HT-29 (cell line): ENCODE measurements at regions not wholly inside any gene's neighbourhood (a gene's known extent, or its start where the extent isn't known, plus 50 kb on each side); places are given as distances from the start of the nearest gene placed in this dataset.
"Not testable (repeated sequence)": the region's sequence is repeated elsewhere in the genome, so short reads cannot be mapped to it uniquely, and the experiment has no call there.

Source experiments
- DNase-seq: peaks from one replicate; pipeline ENCODE4 v3.0.0-alpha.2; 2015; ENCODE audit warnings: low spot score

DNA sequence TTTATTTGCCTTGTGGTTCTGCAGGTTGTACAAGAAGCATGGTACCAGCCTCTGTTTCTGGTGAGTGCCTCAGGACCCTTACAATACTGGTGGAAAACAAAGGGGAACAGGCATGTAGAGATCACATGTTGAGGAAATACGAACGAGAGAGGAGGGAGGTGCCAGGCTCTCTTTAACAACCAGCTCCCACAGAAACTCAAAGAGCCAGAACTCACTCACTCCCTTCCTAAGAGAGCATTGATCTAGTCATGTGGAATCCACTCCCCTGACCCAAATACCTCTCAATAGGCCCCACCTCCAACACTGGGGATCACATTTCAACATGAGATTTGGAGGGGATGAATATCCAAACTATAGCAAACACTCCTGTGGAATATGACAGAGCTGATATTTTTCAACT lies 938.0 kb downstream of the GALC start:
- no peak for DNase-seq

GRCh38 chr14:87052646-87053225 lies 940.2 kb downstream of the GALC start:
- no peak for DNase-seq

DNA sequence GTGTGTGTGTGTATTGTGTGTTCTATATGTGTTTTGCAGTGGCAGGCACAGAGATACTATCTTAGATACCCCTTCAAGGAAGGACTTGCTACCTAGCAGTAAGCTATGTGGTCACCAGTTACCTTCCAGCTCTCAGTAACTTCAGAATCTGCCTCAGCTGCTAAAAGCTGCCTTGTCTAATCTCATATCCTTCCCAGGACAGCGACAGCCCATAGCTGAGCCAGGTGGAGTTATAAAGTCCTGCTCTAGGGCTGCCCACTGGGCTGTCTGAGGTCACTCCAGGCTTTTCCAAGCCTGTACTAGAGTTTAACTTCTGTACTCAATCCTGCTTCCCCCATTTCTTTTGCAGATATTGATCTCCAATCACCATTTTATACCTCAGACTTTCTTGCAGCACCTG lies 942.6 kb downstream of the GALC start:
- no peak for DNase-seq

GRCh38 chr14:87049950-87050349 lies 943.0 kb downstream of the GALC start:
- peak; percentile 39 for DNase-seq

- DNase-seq, result no peak
Observed at GRCh38 chr14:87046960-87047359, 946.0 kb downstream of the GALC start.

DNA sequence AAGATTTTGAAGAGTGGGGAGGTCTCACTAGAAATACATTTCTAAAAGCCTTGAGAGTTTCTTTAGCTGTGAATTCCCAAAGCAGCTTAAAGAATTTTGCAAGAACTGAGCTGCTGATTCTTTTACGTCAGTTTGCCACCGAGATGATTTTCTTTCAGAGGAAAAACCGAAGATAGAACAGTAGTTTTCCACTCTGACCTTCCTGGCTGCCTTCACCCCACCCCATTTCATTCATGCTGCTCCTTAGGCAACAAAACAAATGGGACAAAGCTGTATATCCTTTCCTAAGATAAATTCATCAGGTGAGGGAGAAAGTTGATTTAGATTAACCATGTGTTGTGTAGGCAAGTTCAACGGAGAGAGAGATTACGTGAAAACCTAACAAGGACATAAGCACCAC lies 947.0 kb downstream of the GALC start:
- no peak for DNase-seq

DNA sequence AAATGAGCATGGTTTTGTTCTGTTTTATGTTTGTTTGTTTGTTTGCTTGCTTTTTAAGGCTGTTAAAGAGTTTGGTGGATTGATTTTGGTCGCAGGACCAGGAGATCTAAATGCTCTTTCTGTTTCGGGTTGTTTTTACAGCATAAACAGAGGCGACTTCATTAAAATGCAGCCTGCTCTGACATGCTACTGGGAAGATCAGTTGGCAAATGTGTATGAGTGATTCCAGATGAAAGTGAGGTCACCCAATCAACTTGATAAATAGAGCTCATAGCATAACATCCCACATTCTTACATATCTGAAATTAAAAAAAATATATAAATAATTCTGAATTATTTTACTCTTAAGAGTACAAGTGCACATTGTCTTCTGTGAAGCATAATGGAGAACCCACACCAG lies 947.7 kb downstream of the GALC start:
- DNase-seq, result no peak

- no peak for DNase-seq
Observed at GRCh38 chr14:87044807-87045206, 948.2 kb downstream of the GALC start.

DNA sequence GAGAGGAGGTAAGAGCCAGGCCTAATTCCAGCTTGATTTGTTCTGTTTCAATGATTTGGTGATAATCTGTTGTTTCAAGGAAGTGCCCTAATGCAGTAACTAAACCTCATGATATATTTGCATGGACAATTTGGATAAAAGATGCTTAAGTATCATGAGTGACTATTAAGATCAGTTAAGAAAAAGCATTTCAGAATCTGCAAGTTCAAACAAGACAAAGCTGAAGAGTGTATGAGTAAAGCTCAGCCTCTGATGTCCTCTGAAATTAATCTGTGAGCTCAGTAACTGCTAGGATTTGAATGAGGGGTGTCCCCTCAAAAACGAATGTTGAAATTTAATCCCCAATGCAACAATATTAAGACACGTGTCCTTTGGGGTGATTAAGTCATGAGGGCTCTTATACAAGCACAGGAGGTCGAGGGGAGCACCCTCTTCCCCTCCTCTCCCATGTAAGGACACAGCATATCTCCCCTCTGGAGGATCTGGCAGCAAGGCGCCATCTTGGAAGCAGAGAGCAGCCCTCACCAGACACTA lies 949.2 kb downstream of the GALC start:
- no peak for DNase-seq

DNA sequence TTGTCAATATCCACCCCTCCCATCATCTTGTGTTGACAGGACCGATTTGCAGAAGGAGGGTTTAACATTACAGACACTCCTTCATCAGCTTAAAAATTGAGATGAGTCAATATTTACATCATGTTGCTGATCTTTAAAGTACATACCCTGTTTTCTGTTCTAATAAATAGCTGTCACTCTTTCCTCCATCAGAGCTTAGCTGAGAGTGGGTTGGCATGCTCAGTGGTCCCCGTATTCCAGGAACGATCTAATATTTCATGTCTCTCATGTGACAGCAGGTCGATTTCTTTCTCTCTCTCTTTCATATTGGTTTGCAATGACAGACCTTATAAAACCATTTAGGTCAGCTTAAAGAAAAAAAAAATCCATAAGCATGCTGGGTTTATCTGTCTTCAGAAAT lies 950.6 kb downstream of the GALC start:
- no peak for DNase-seq

DNA sequence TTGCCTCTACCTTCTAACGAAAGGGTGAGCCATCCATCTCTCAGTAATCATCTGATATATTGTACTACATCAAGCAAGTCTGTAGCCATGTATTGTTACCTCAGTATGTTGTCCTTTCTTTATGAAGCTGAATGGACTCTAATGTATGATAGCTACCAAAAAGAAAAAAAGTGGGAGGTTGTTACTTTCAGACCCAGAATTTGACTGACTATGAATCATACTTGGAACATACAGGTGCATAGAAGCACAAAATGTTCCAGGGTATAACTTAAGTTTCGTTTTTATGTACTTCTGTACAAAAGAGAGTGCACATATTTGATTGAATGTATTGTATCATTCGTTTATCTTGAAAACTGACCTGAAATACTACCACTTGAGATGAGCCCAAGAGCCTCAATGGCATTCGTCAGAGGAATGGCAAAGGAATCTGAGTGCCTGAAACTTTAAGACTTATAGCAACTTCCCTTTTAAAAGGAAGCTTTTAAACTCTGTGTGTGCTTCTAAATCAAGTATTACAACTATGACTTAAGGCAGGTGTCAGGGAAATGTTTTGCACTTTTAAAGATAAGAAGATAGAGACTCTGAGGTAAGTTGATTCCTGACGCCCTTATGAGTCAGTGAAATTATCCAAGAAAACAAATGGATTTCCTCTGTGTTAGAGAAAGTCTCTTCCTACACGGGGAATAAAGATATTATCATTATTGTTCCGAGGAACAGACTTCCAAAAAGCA lies 951.5 kb downstream of the GALC start:
- no peak for DNase-seq

- no peak for DNase-seq
Observed at GRCh38 chr14:87034680-87035079, 958.3 kb downstream of the GALC start.

- DNase-seq, result no peak
Observed at GRCh38 chr14:87030197-87030596, 962.8 kb downstream of the GALC start.

DNA sequence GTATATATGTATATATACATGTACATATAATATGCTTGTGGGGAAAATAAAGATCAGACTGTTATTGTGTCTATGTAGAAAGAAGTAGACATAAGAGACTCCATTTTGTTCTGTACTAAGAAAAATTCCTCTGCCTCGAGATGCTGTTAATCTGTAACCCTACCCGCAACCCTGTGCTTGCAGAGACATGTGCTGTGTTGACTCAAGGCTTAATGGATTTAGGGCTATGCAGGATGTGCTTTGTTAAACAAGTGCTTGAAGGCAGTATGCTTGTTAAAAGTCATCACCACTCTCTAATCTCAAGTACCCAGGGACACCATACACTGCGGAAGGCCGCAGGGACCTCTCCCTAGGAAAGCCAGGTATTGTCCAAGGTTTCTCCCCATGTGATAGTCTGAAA lies 972.9 kb downstream of the GALC start:
- not testable (repeated sequence) for DNase-seq

GRCh38 chr14:87018294-87018693 lies 974.7 kb downstream of the GALC start:
- DNase-seq, result no peak

DNA sequence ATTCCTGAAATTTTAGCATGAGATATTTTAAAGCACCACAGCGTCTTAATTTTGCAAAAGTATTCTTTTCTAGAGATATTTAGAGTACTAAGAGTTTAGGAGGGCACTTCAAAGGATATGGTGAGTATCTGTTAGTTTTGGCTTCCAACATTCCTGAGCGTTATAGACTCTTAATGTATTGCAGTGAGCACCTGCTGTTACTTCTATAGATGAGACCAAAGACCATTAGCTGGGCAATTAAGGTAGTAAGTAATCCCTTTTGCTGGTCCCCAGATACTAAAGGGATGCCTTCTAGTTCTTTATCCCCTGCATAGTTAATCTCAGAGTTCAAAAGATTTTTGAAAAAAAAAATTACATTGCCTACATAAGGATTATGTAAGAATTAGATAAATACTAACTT lies 975.6 kb downstream of the GALC start:
- no peak for DNase-seq

DNA sequence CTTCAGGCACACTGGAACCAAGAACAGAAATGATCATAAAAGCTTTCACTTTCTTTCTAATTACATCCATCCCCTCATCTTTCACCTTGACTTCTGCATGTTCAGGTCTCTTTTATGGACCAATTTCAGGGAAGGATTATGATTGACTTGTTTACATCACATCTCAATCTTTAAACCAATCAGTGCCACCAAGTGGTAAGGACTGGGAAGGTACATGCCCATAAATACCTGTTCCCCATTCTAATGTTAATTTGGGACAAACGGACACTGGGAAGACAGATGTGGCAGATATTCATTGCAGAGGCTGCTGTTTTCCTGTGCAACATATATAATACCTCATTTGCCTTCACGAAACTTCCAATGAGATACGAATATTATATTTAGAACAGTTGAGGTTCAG lies 978.1 kb downstream of the GALC start:
- DNase-seq, result peak; percentile 12

GRCh38 chr14:87013583-87013982 lies 979.4 kb downstream of the GALC start:
- no peak for DNase-seq

GRCh38 chr14:87008965-87009364 lies 984.0 kb downstream of the GALC start:
- no peak for DNase-seq

GRCh38 chr14:87005280-87005679 lies 987.7 kb downstream of the GALC start:
- DNase-seq, result no peak

DNA sequence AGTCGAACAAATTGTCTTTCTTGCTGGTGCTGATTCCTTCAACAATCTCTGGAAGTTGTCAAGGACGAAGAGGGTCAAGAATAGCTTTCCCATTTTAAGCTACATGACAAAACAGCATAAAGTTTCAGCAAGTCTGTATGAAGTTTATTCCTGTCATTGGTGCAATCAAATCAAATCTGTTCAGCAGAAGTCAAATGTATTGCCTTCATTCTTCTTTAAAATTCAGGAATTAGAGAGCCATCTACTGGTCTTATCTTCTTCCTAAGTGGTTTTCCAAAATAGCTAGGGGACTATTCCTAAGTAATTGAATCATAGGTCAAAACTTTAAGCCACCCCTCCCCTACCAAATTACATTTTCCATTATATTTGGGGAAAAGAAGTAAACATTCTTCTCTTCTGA lies 990.2 kb downstream of the GALC start:
- DNase-seq, result no peak

DNA sequence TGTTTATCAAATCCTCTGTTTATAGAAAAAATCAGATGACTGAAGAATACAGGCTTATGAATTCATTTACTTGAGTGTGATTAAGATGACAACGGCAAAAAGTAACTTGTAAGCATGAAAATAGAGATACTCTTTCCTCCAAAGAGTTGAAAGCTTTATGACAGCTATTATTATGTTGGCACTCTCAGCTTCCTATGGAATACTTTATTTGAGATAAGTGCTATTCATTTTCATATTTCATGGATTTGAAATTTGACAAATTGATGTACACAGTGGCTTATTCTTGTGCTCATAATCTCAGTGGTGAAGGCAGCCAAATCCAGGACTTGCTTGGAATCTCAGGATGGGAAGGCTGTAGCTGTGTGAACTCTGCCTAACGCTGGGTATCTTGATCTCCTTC lies 991.6 kb downstream of the GALC start:
- no peak for DNase-seq

- no peak for DNase-seq
Observed at GRCh38 chr14:87000081-87000480, 992.9 kb downstream of the GALC start.

DNA sequence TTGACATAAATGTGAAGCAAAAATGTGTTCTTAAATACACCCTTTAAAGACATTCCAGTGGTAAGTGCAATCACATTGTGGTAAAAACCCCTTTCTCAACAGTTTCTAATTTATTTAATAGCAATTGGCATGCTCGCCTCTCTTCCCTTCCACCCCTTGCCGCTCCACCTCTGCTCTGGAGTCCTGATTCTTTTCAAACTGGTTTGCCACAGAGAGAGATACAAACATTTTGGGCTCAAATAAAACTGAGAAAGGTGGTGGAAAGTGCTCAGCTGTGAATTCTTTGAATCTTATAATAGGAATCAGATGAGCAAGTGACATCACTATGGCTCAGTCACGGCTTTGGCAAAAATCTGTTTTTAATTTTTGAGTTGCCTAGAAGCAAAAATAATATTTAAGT lies 993.9 kb downstream of the GALC start:
- DNase-seq, result no peak
